GM12878 (cell line): ENCODE measurements at regions not wholly inside any gene's neighbourhood (a gene's known extent, or its start where the extent isn't known, plus 50 kb on each side); places are given as distances from the start of the nearest gene placed in this dataset.

Source experiments
- ATAC-seq: fragments of 200-7000 bp; cut with Tn5 transposase; 3 replicates; pipeline ENCODE4 v1.9.1; 2020; ENCODE audit warnings: mild to moderate bottlenecking, moderate library complexity
- BruUV-seq: library from RNA; stranded (reverse); fragments of 400-500 nt; replicated peaks from 2 replicates; lab custom pipeline; 2021; lab: Mats Ljungman, UMichigan
- CTCF ChIA-PET: fragments of 300-600 bp; sonication (Branson Sonifier 250); formaldehyde crosslinking; extraction: SDS; loops from one replicate; lab custom pipeline; 2021; ENCODE audit warnings: inconsistent platforms; lab: Yijun Ruan, JAX
- POLR2A ChIA-PET: fragments of 350-600 bp; formaldehyde crosslinking; extraction: SDS; loops from one replicate; lab custom pipeline; 2021; ENCODE audit warnings: inconsistent platforms; lab: Charles Lee
- RAD21 ChIA-PET: fragments of 300-600 bp; sonication (Branson Sonifier 250); formaldehyde crosslinking; loops from one replicate; lab custom pipeline; 2023; ENCODE audit warnings: antibody characterized with exemption; ENCODE audit not compliant: unreplicated experiment; lab: Charles Lee
- SMC1A ChIA-PET: fragments of 300-600 bp; sonication (Branson Sonifier 250); formaldehyde crosslinking; loops from one replicate; lab custom pipeline; 2023; ENCODE audit not compliant: unreplicated experiment, uncharacterized antibody; lab: Charles Lee
- DNase-seq: peaks from one replicate; pipeline ENCODE4 v3.0.0-alpha.2; 2011; ENCODE audit warnings: low read depth, low spot score
- FAIRE-seq: peaks from 3 replicates; lab custom pipeline; 2011; peaks lifted over from hg19 to GRCh38; lab: Jason Lieb, UNC
- H2AFZ ChIP-seq: 2 replicates; pipeline ENCODE4 v1.6.0; 2011; ENCODE audit warnings: low read depth, low read length, control low read depth; ENCODE audit not compliant: control insufficient read depth
- H3K27ac ChIP-seq: 2 replicates; pipeline ENCODE4 v1.5.1; 2011; ENCODE audit warnings: control low read depth; ENCODE audit not compliant: control insufficient read depth, insufficient read depth
- H3K27me3 ChIP-seq, 2 experiments: replicated peaks in 1 of 2; 2 replicates each; pipeline versions ENCODE4 v1.6.0 to v1.6.1; 2011; ENCODE audit warnings: low read length in 1 of 2; ENCODE audit not compliant: control insufficient read depth in 2 of 2, insufficient read depth in 2 of 2
- H3K36me3 ChIP-seq, 2 experiments: 2 replicates each; pipeline ENCODE4 v1.5.1; 2011; ENCODE audit warnings: low read length in 1 of 2; ENCODE audit not compliant: control insufficient read depth in 2 of 2, insufficient read depth in 2 of 2
- H3K4me1 ChIP-seq: 2 replicates; pipeline ENCODE4 v1.6.1; 2011; ENCODE audit warnings: mild to moderate bottlenecking, low read length, moderate library complexity, mixed read lengths; ENCODE audit not compliant: control insufficient read depth, insufficient read depth
- H3K4me2 ChIP-seq: 2 replicates; pipeline ENCODE4 v1.6.0; 2011; ENCODE audit warnings: control low read depth; ENCODE audit not compliant: control insufficient read depth, insufficient read depth
- H3K4me3 ChIP-seq: fragments of 200-600 bp; sonication (generic); 2 replicates; pipeline ENCODE4 v1.5.1; 2016
- H3K79me2 ChIP-seq: 2 replicates; pipeline ENCODE4 v1.6.0; 2011; ENCODE audit warnings: low read length; ENCODE audit not compliant: control insufficient read depth, insufficient read depth
- H3K9ac ChIP-seq: 2 replicates; pipeline ENCODE4 v1.8.0; 2011; ENCODE audit warnings: low read length, control low read depth, mixed read lengths; ENCODE audit not compliant: control insufficient read depth, insufficient read depth
- H3K9me3 ChIP-seq: replicated peaks from 3 replicates; pipeline ENCODE4 v1.5.1; 2011; ENCODE audit warnings: mild to moderate bottlenecking, low read length; ENCODE audit not compliant: control insufficient read depth, insufficient read depth
- H4K20me1 ChIP-seq: 2 replicates; pipeline ENCODE4 v1.6.0; 2011; ENCODE audit not compliant: control insufficient read depth, insufficient read depth
- BHLHE40 ChIP-seq, 2 experiments: fragments of 450-650 bp in 1 of 2; IDR thresholded peaks; 2 replicates each; pipeline ENCODE4 v1.6.1; 2011 to 2017; ENCODE audit warnings: low read depth in 2 of 2, borderline replicate concordance in 1 of 2, improper control_type of control experiment in 1 of 2, low read length in 1 of 2, mild to moderate bottlenecking in 1 of 2
- PAX8 ChIP-seq: fragments of 450-650 bp; IDR thresholded peaks from 2 replicates; pipeline ENCODE4 v1.6.1; 2017; ENCODE audit warnings: mild to moderate bottlenecking, moderate library complexity
- SKIL ChIP-seq: fragments of 450-650 bp; IDR thresholded peaks from 2 replicates; pipeline ENCODE4 v1.6.1; 2017; ENCODE audit warnings: mild to moderate bottlenecking, low read depth, inconsistent platforms; ENCODE audit not compliant: poor library complexity, severe bottlenecking
- TARDBP ChIP-seq: IDR thresholded peaks from 2 replicates; pipeline ENCODE4 v1.6.1; 2016; ENCODE audit warnings: borderline replicate concordance
- WGBS: methylation state at CpG from one replicate; pipeline ENCODE4 v1.1.6; 2016; ENCODE audit warnings: low lambda C conversion rate; ENCODE audit not compliant: insufficient replicate concordance, insufficient coverage; ENCODE audit errors: missing lambda C conversion rate; 5-methylcytosine and 5-hydroxymethylcytosine counted together
- in situ Hi-C: fragments of 300-500 bp; cut with MboI; formaldehyde crosslinking; loops from 9 replicates; pipeline ENCODE4 v1.14.3; 2018; ENCODE audit warnings: mixed read lengths
- intact Hi-C: fragments of 100-400 bp; cut with micrococcal nuclease; formaldehyde crosslinking; loops from one replicate; pipeline ENCODE4 v1.14.2; 2022; ENCODE audit not compliant: unreplicated experiment
- TF ChIP-seq, protein P1 (sequence below): fragments of 450-650 bp; formaldehyde crosslinking; IDR thresholded peaks from 2 replicates; pipeline ENCODE4 v1.5.0; 2022; ENCODE audit warnings: mild to moderate bottlenecking, missing genetic modification characterization

DNA sequence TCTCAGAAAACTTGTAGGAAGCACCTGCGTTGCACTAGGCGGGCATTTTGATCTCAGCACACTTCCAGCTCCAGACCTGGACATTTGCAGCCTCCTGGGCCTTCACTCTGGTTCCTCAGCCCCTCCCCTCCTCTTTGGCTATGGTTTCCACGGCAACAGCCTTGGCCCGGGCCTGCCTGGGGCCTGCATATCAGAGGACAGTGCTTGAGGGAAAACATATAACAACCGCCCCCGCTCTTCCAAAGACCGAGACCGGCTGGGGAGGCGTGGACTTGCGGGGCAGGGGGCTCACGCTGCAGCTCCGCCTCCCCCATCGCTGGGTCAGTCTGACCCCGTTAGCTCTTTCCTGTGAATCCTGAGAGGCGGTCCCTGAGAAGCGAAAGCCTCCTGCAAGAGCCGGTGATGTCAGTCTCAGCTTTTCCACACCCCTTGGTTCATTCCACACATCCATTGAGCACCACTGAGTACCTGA lies 125.7 kb upstream of the PEG3 start:
- RAD21 ChIA-PET: no interaction called here
- WGBS: 38% methylated on average over 17 of the region's 17 CpGs
- in situ Hi-C loops: no loop called here

More for the DNA sequence above, 125.7 kb upstream of the PEG3 start:
- TF ChIP-seq PAX8 (no peak), SKIL (no peak), BHLHE40 (IDR thresholded peaks at IDR 0.05; ENCODE audit: borderline replicate concordance in 1 of 2, low read depth in 2 of 2, low read length in 1 of 2) (no peak), TARDBP (no peak)
- TF ChIP-seq, protein P1, sequence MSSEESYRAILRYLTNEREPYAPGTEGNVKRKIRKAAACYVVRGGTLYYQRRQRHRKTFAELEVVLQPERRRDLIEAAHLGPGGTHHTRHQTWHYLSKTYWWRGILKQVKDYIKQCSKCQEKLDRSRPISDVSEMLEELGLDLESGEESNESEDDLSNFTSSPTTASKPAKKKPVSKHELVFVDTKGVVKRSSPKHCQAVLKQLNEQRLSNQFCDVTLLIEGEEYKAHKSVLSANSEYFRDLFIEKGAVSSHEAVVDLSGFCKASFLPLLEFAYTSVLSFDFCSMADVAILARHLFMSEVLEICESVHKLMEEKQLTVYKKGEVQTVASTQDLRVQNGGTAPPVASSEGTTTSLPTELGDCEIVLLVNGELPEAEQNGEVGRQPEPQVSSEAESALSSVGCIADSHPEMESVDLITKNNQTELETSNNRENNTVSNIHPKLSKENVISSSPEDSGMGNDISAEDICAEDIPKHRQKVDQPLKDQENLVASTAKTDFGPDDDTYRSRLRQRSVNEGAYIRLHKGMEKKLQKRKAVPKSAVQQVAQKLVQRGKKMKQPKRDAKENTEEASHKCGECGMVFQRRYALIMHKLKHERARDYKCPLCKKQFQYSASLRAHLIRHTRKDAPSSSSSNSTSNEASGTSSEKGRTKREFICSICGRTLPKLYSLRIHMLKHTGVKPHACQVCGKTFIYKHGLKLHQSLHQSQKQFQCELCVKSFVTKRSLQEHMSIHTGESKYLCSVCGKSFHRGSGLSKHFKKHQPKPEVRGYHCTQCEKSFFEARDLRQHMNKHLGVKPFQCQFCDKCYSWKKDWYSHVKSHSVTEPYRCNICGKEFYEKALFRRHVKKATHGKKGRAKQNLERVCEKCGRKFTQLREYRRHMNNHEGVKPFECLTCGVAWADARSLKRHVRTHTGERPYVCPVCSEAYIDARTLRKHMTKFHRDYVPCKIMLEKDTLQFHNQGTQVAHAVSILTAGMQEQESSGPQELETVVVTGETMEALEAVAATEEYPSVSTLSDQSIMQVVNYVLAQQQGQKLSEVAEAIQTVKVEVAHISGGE (CRISPR knock-in tag): no peak
- no peak overlapping the region for H3K27ac ChIP-seq
- BruUV-seq: no TSS peak
- SMC1A ChIA-PET: no interaction called here
- DNase-seq: no peak
- FAIRE-seq: no peak
- H3K9me3 ChIP-seq: no peaks in the 10 kb centered on the region; the same call in 2 of the 3 replicates
- H3K79me2 ChIP-seq: no peaks in the 10 kb centered on the region
- CTCF ChIA-PET: no interaction called here
- H3K4me3 ChIP-seq: no peak overlapping the region
- intact Hi-C loops: no loop called here
- H2AFZ ChIP-seq: no peak overlapping the region
- H3K4me1 ChIP-seq: no peaks in the 10 kb centered on the region
- H4K20me1 ChIP-seq: no peaks in the 10 kb centered on the region
- no peak overlapping the region for H3K9ac ChIP-seq
- no peaks in the 10 kb centered on the region for H3K36me3 ChIP-seq
- H3K27me3 ChIP-seq: no peaks in the 10 kb centered on the region
- H3K4me2 ChIP-seq: no peak overlapping the region
- POLR2A ChIA-PET: no interaction called here
- no peak for ATAC-seq
